Adipocyte (in vitro differentiated cells): ENCODE measurements at regions not wholly inside any gene's neighbourhood (a gene's known extent, or its start where the extent isn't known, plus 50 kb on each side); places are given as distances from the start of the nearest gene placed in this dataset.

Experiments
- DNase-seq: peaks from one replicate; pipeline ENCODE4 v3.0.0-alpha.2; 2015; ENCODE audit warnings: low read depth
- H3K27me3 ChIP-seq: replicated peaks from 2 replicates; pipeline ENCODE4 v1.7.0; 2013; ENCODE audit warnings: mild to moderate bottlenecking, low read length, moderate library complexity; ENCODE audit not compliant: control insufficient read depth, insufficient read depth
- H3K36me3 ChIP-seq: 2 replicates; pipeline ENCODE4 v1.7.0; 2013; ENCODE audit warnings: low read length, mild to moderate bottlenecking, moderate library complexity; ENCODE audit not compliant: control insufficient read depth, insufficient read depth, severe bottlenecking
- H3K4me1 ChIP-seq: 2 replicates; pipeline ENCODE4 v1.7.0; 2013; ENCODE audit warnings: mild to moderate bottlenecking, low read length, moderate library complexity; ENCODE audit not compliant: control insufficient read depth, insufficient read depth
- H3K4me3 ChIP-seq: 2 replicates; pipeline ENCODE4 v1.7.0; 2013; ENCODE audit warnings: mild to moderate bottlenecking, low read length, moderate library complexity
- H3K9ac ChIP-seq: 2 replicates; pipeline ENCODE4 v1.7.0; 2013; ENCODE audit warnings: mild to moderate bottlenecking, low read length, moderate library complexity
- H3K9me3 ChIP-seq: 2 replicates; pipeline ENCODE4 v1.7.0; 2013; ENCODE audit warnings: mild to moderate bottlenecking, low read length, moderate library complexity; ENCODE audit not compliant: control insufficient read depth

DNA sequence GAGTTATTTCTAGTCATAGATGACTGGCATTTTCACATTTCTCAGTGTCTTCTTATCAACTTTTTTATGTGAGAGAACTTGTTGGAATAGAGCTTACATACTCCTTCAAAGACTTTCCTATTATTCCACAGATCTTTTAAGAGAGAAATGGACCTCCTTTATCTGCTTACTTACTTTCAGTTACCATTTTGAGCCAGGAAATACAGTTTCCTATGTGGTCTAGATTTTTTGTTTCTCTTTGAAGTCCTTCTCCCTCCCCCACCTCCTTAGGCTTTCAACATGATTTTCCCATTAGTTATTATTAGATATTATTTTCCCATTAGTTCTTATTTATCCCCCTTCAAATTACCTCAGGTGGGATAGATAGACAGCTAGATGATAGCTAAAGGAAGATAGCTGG lies 289.1 kb upstream of the ITGA1 start:
- Histone ChIP-seq H3K9ac (no peak overlapping the region), H3K4me1 (no peaks in the 10 kb centered on the region), H3K4me3 (no peak overlapping the region), H3K36me3 (no peaks in the 10 kb centered on the region), H3K27me3 (no peaks in the 10 kb centered on the region), H3K9me3 (no peaks in the 10 kb centered on the region)
- DNase-seq = no peak

GRCh38 chr5:52502460-52502999 lies 285.2 kb upstream of the ITGA1 start:
- DNase-seq = no peak
- H3K27me3 ChIP-seq = no peaks in the 10 kb centered on the region

GRCh38 chr5:52504584-52505240 lies 283.0 kb upstream of the ITGA1 start:
- Histone ChIP-seq H3K9ac (no peak overlapping the region), H3K4me1 (no peaks in the 10 kb centered on the region), H3K9me3 (no peaks in the 10 kb centered on the region), H3K27me3 (no peaks in the 10 kb centered on the region), H3K4me3 (no peak overlapping the region), H3K36me3 (no peaks in the 10 kb centered on the region)
- DNase-seq = no peak

More at GRCh38 chr5:52502460-52502999, 285.2 kb upstream of the ITGA1 start:
- H3K9ac ChIP-seq = no peak overlapping the region
- H3K4me1 ChIP-seq = no peaks in the 10 kb centered on the region
- no peak overlapping the region for H3K4me3 ChIP-seq
- no peaks in the 10 kb centered on the region for H3K36me3 ChIP-seq
- H3K9me3 ChIP-seq = no peaks in the 10 kb centered on the region

DNA sequence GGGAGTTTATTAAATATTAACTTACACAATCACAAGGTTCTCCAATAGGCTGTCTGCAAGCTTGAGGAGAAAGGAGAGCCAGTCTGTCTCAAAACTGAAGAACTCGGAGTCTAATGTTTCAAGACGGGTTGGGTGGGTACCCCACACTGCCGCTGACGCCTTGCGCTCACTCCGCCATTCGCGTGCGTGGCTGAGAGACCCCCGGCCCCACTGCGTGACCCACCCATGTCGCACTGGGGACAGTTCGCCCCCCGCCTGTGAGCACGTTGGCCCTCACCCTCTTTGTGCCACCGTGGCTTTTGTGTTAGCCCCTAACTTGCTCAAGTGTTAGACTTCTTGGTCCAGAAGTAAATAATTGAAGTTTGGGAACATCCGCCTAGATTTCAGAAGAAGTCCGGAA lies 270.0 kb upstream of the ITGA1 start:
- DNase-seq = no peak
- Histone ChIP-seq H3K27me3 (no peaks in the 10 kb centered on the region), H3K4me1 (no peaks in the 10 kb centered on the region), H3K9me3 (no peaks in the 10 kb centered on the region), H3K4me3 (no peak overlapping the region), H3K36me3 (no peaks in the 10 kb centered on the region), H3K9ac (no peak overlapping the region)

DNA sequence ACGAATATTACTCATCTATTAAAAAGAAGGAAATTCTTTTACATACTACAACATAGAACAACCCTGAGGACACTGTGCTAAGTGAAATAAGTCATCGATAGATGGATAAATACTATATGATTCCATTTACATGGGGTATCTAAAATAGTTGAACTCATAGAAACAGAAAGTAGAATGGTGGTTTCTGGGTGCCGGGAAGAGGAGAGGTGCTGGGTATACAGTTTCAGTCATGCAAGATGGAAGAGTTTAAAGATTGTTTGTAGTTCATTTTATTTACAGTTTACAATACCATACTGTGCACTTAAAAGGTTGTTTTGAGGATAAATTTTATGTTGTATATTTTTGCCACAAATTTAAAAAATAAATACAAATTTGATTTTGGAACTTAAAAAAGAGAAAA lies 267.5 kb upstream of the ITGA1 start:
- Histone ChIP-seq H3K4me3 (no peak overlapping the region), H3K27me3 (peaks cover 3% of the 10 kb centered on the region), H3K36me3 (no peaks in the 10 kb centered on the region), H3K4me1 (no peaks in the 10 kb centered on the region), H3K9ac (no peak overlapping the region), H3K9me3 (no peaks in the 10 kb centered on the region)
- DNase-seq = no peak

DNA sequence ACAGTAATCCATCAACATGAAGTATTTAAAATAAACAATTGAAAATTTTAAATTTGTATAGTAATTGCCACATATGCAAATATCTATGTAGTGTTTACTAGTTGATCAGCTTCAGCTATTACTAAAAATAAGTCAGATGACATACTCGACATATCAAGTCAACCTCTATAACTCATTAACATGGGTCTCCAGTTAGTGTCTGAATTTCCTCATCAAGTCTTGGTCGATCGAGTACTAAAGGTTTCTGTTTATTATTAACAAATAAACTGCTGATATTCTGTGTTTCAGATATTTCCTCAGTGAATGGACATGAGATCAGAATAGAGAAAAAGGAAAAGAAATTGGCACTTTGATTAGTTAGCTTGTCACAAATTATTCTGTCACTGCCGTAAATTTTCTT lies 266.5 kb upstream of the ITGA1 start:
- Histone ChIP-seq H3K4me1 (no peaks in the 10 kb centered on the region), H3K4me3 (no peak overlapping the region), H3K9ac (no peak overlapping the region), H3K27me3 (peaks cover 3% of the 10 kb centered on the region), H3K36me3 (no peaks in the 10 kb centered on the region), H3K9me3 (no peaks in the 10 kb centered on the region)
- no peak for DNase-seq

GRCh38 chr5:52523701-52524100 lies 264.0 kb upstream of the ITGA1 start:
- no peak for DNase-seq
- no peaks in the 10 kb centered on the region for H3K9me3 ChIP-seq
- no peak overlapping the region for H3K9ac ChIP-seq
- peaks cover 3% of the 10 kb centered on the region for H3K27me3 ChIP-seq
- no peaks in the 10 kb centered on the region for H3K36me3 ChIP-seq
- H3K4me3 ChIP-seq = no peak overlapping the region
- no peaks in the 10 kb centered on the region for H3K4me1 ChIP-seq

DNA sequence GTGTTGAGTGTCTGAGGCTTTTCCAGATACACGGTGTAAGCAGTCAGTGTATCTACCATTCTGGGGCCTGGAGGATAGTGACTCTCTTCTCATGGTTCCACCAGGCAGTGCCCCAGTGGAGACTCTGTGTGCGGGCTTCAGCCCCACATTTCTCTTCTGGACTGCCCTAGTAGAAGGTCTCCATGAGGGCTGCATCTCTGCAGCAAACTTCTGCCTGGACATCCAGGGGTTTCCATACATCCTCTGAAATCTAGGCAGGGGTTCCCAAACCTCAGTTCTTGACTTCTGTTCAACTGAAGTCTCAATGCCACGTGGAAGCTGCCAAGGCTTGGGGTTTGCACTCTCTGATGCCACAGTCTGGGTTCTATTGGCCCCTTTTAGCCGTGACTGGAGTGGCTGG lies 256.6 kb upstream of the ITGA1 start:
- H3K4me1 ChIP-seq = no peaks in the 10 kb centered on the region
- no peak overlapping the region for H3K4me3 ChIP-seq
- DNase-seq = no peak
- no peak overlapping the region for H3K9ac ChIP-seq
- H3K36me3 ChIP-seq = no peaks in the 10 kb centered on the region
- H3K27me3 ChIP-seq = no peaks in the 10 kb centered on the region
- peaks cover 2% of the 10 kb centered on the region for H3K9me3 ChIP-seq

GRCh38 chr5:52543594-52543993 lies 244.1 kb upstream of the ITGA1 start:
- no peak for DNase-seq
- no peak overlapping the region for H3K9ac ChIP-seq
- no peaks in the 10 kb centered on the region for H3K4me1 ChIP-seq
- H3K27me3 ChIP-seq = peaks cover 7% of the 10 kb centered on the region
- peaks cover 6% of the 10 kb centered on the region for H3K9me3 ChIP-seq
- H3K4me3 ChIP-seq = no peak overlapping the region
- no peaks in the 10 kb centered on the region for H3K36me3 ChIP-seq

- Histone ChIP-seq H3K36me3 (no peaks in the 10 kb centered on the region), H3K4me3 (no peak overlapping the region), H3K9ac (no peak overlapping the region), H3K27me3 (peaks cover 7% of the 10 kb centered on the region), H3K4me1 (no peaks in the 10 kb centered on the region), H3K9me3 (peaks cover 6% of the 10 kb centered on the region)
- no peak for DNase-seq
Measured at GRCh38 chr5:52544738-52545137, 243.0 kb upstream of the ITGA1 start.

DNA sequence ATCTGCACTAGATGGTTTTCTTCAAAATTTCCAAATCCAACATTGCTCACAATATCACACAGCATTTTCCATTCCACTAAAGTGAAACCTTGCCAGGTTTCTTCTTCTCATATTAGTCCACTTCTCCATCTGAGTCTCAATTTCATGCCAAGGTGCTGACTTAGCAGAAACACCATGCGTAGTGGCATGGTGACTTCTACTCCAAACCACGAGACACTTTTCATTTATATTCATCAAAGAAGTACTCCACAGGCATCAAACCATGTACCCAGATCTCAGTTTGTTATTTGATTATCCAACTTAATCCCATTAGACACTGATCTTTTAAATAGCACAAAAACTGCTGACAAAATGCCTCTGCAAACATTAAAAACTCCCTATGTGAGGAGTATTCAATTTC lies 233.4 kb upstream of the ITGA1 start:
- H3K27me3 ChIP-seq = no peaks in the 10 kb centered on the region
- peaks cover 4% of the 10 kb centered on the region for H3K9me3 ChIP-seq
- no peak overlapping the region for H3K9ac ChIP-seq
- no peaks in the 10 kb centered on the region for H3K36me3 ChIP-seq
- DNase-seq = no peak
- H3K4me3 ChIP-seq = no peak overlapping the region
- H3K4me1 ChIP-seq = no peaks in the 10 kb centered on the region

DNA sequence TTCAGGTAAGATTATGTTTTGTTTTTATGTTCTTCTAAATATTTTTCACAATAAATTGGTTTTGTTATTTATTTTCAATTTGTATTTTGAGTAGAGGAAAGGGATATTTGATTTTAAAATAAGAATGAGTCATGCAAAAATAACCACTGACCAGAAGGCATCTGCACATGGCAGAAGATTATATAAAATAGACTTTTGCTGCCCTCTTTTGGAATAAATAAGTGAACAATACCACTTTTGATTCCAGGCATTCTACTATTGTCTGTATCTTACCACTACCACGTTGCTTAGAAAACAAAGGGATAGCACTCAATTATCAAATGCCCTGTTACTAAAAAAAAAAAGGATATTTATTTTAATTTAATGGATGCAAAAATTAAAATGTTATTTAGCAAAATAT lies 227.3 kb upstream of the ITGA1 start:
- H3K4me3 ChIP-seq = no peak overlapping the region
- H3K36me3 ChIP-seq = no peaks in the 10 kb centered on the region
- H3K9ac ChIP-seq = no peak overlapping the region
- peak; percentile 36 for DNase-seq
- peaks cover 3% of the 10 kb centered on the region for H3K27me3 ChIP-seq
- no peaks in the 10 kb centered on the region for H3K9me3 ChIP-seq
- no peaks in the 10 kb centered on the region for H3K4me1 ChIP-seq
